ENCODE measurements at regions not wholly inside any gene's neighbourhood (a gene's known extent, or its start where the extent isn't known, plus 50 kb on each side); places are given as distances from the start of the nearest gene placed in this dataset.

- in situ Hi-C loops (cut with MboI; ENCODE audit: low sequenced_read_pairs, unreplicated experiment): no loop called here
- DNase-seq (ENCODE audit: low spot score): no peak
- TF ChIP-seq, protein P1, sequence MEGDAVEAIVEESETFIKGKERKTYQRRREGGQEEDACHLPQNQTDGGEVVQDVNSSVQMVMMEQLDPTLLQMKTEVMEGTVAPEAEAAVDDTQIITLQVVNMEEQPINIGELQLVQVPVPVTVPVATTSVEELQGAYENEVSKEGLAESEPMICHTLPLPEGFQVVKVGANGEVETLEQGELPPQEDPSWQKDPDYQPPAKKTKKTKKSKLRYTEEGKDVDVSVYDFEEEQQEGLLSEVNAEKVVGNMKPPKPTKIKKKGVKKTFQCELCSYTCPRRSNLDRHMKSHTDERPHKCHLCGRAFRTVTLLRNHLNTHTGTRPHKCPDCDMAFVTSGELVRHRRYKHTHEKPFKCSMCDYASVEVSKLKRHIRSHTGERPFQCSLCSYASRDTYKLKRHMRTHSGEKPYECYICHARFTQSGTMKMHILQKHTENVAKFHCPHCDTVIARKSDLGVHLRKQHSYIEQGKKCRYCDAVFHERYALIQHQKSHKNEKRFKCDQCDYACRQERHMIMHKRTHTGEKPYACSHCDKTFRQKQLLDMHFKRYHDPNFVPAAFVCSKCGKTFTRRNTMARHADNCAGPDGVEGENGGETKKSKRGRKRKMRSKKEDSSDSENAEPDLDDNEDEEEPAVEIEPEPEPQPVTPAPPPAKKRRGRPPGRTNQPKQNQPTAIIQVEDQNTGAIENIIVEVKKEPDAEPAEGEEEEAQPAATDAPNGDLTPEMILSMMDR (IDR thresholded peaks at IDR 0.05; ENCODE audit: borderline replicate concordance, control extremely low read depth, extremely low read depth, insufficient read depth, missing control alignments): no peak
Observed at GRCh38 chr5:99948850-99949249, 586.3 kb upstream of the FAM174A start.

DNA sequence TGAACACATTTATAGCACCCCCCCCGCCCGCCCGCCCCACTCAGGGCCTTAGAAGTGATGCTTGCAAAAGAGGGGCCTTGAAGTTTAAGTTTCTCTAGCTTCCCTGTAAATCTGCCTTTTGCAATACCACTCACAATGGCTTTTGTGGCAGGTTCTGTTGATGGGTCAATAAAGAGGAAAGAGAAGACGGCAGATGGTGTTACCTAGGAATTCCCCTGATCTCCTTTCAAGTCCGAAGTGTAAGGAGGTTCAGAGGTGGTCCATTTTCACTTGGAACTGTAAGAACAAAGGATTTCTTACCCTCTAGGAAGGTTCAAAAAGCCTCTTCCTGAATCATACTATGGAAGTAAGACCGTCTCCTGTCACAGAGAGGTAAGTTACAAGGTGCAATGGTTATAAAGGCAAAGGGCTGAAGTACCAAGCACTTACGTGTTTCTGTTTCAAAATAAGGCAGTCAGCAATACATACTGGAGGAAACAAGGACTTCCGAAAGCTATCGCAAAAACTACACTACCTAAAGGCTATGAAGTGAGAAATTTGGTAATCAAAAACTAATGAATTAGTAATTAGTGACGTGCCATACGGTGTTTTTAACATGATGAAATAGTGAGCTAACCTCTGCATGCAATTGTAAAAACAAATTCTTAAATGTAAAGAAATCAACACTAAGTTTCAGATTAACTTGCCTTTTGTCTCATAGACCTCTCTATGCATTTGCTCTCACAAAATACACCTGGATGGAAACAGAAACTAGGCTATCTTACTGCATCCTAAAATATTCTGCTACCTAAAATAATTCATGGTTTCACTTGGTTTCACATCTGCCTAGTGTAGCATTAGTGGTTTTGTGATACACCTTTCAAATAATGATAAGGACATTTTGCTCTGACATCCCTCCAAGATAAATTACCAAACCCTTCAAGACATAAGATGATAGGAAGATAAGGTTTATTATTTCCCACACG lies 589.4 kb upstream of the FAM174A start:
- in situ Hi-C loops (cut with MboI; ENCODE audit: low sequenced_read_pairs, unreplicated experiment): no loop called here
- DNase-seq (ENCODE audit: low spot score): no peak
- TF ChIP-seq, protein P1 (IDR thresholded peaks at IDR 0.05; ENCODE audit: borderline replicate concordance, control extremely low read depth, extremely low read depth, insufficient read depth, missing control alignments): no peak

GRCh38 chr5:99940540-99940939 lies 594.6 kb upstream of the FAM174A start:
- in situ Hi-C loops (cut with MboI; ENCODE audit: low sequenced_read_pairs, unreplicated experiment): no loop called here
- TF ChIP-seq, protein P1 (IDR thresholded peaks at IDR 0.05; ENCODE audit: borderline replicate concordance, control extremely low read depth, extremely low read depth, insufficient read depth, missing control alignments): no peak
- DNase-seq (ENCODE audit: low spot score): no peak

DNA sequence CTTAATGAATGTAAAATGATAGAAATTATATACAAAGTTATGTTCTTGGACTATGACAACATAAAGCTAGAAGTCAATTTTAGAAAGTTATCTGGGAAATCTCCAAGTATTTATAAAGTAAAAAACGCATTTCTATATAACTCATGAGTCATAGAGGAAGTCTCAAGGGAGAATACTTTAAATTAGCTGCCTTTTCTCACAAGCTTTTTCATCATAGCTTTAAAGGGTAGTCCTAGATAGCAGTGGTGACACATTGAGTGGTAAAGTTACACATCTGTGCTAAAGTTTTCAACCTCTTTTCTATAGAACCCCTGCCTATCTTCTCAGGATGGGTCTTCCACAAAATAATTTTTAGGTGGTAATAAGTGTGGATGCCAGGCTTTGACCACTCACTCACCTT lies 598.3 kb upstream of the FAM174A start:
- in situ Hi-C loops (cut with MboI; ENCODE audit: low sequenced_read_pairs, unreplicated experiment): no loop called here
- TF ChIP-seq, protein P1 (IDR thresholded peaks at IDR 0.05; ENCODE audit: borderline replicate concordance, control extremely low read depth, extremely low read depth, insufficient read depth, missing control alignments): no peak
- no peak for DNase-seq (ENCODE audit: low spot score)

DNA sequence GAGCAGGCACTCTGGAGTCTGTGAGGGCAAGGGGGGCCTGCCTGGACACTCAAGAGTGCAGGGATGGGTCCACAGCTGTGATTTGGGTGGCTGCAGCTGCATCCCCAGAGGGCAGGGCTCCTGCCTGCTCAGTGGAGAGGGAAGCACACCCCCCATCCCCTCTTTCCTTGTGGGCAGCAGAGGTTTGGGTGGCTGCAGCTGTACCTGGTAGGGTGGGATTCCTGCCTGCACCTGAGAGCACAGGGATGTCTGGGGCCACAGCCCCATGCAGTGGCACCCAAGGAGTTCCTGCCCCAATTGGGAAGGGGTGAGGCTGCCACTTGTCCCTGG lies 605.4 kb upstream of the FAM174A start:
- TF ChIP-seq, protein P1 (IDR thresholded peaks at IDR 0.05; ENCODE audit: borderline replicate concordance, control extremely low read depth, extremely low read depth, insufficient read depth, missing control alignments): no peak
- in situ Hi-C loops (cut with MboI; ENCODE audit: low sequenced_read_pairs, unreplicated experiment): no loop called here
- no peak for DNase-seq (ENCODE audit: low spot score)

- TF ChIP-seq, protein P1 (IDR thresholded peaks at IDR 0.05; ENCODE audit: borderline replicate concordance, control extremely low read depth, extremely low read depth, insufficient read depth, missing control alignments): no peak
- in situ Hi-C loops (cut with MboI; ENCODE audit: low sequenced_read_pairs, unreplicated experiment): no loop called here
- no peak for DNase-seq (ENCODE audit: low spot score)
Observed at GRCh38 chr5:99929067-99929805, 605.9 kb upstream of the FAM174A start.
